OCI-LY7 (cell line): ENCODE measurements at regions not wholly inside any gene's neighbourhood (a gene's known extent, or its start where the extent isn't known, plus 50 kb on each side); places are given as distances from the start of the nearest gene placed in this dataset.

Experiments
- BruUV-seq: library from RNA; stranded (reverse); fragments of 400-500 nt; replicated peaks from 2 replicates; lab custom pipeline; 2021; lab: Mats Ljungman, UMichigan
- CTCF ChIA-PET: fragments of 300-600 bp; sonication (Branson Sonifier 250); formaldehyde crosslinking; loops from one replicate; lab custom pipeline; 2022; ENCODE audit warnings: antibody characterized with exemption; ENCODE audit not compliant: unreplicated experiment; lab: Charles Lee
- POLR2A ChIA-PET: fragments of 300-600 bp; sonication (Branson Sonifier 250); formaldehyde crosslinking; loops from one replicate; lab custom pipeline; 2022; ENCODE audit warnings: antibody characterized with exemption; lab: Charles Lee
- DNase-seq: peaks from one replicate; pipeline ENCODE4 v3.0.0-alpha.2; 2015; ENCODE audit warnings: low spot score
- H2AFZ ChIP-seq: fragments of 200-600 bp; sonication (generic), shearing (Covaris generic); 2 replicates; pipeline ENCODE4 v1.6.1; 2014; ENCODE audit warnings: mild to moderate bottlenecking, antibody characterized with exemption, low read length, moderate library complexity
- H3K27ac ChIP-seq: fragments of 200-600 bp; sonication (generic); 2 replicates; pipeline ENCODE4 v1.5.1; 2014; ENCODE audit warnings: mixed run types, low read depth, mild to moderate bottlenecking, moderate library complexity, low read length, inconsistent platforms; ENCODE audit not compliant: poor library complexity, severe bottlenecking
- H3K36me3 ChIP-seq: fragments of 200-600 bp; sonication (generic); 2 replicates; pipeline ENCODE4 v1.6.1; 2014; ENCODE audit warnings: mild to moderate bottlenecking, antibody characterized with exemption, low read length, moderate library complexity, mixed read lengths; ENCODE audit not compliant: insufficient read depth
- H3K4me1 ChIP-seq: fragments of 200-600 bp; sonication (generic); 2 replicates; pipeline ENCODE4 v1.5.1; 2014; ENCODE audit warnings: mild to moderate bottlenecking, low read length; ENCODE audit not compliant: insufficient read depth, poor library complexity, severe bottlenecking
- H3K4me2 ChIP-seq: fragments of 200-600 bp; sonication (generic); 2 replicates; pipeline ENCODE4 v1.6.1; 2014; ENCODE audit warnings: mild to moderate bottlenecking, low read length
- H3K4me3 ChIP-seq: fragments of 200-600 bp; sonication (generic); 2 replicates; pipeline ENCODE4 v1.5.1; 2014; ENCODE audit warnings: mild to moderate bottlenecking, low read depth, low read length; ENCODE audit not compliant: poor library complexity, severe bottlenecking
- H3K79me2 ChIP-seq: fragments of 200-600 bp; sonication (generic); 2 replicates; pipeline ENCODE4 v1.6.1; 2016; ENCODE audit warnings: low read depth, mild to moderate bottlenecking, low read length, moderate library complexity, mixed read lengths; ENCODE audit not compliant: insufficient read depth
- H3K9me2 ChIP-seq: fragments of 200-600 bp; sonication (generic); 2 replicates; pipeline ENCODE4 v1.6.1; 2016; ENCODE audit warnings: mild to moderate bottlenecking, low read length, mixed read lengths; ENCODE audit not compliant: insufficient read depth
- H3K9me3 ChIP-seq: fragments of 200-600 bp; sonication (generic); 2 replicates; pipeline ENCODE4 v1.6.1; 2014; ENCODE audit warnings: mild to moderate bottlenecking, mixed run types, low read length, mixed read lengths
- H4K20me1 ChIP-seq: fragments of 200-600 bp; sonication (generic); 2 replicates; pipeline ENCODE4 v1.6.1; 2014; ENCODE audit warnings: mild to moderate bottlenecking, antibody characterized with exemption, low read length, moderate library complexity, mixed read lengths; ENCODE audit not compliant: insufficient read depth
- EZH2phosphoT487 ChIP-seq: fragments of 200-600 bp; sonication (generic); IDR thresholded peaks from 2 replicates; pipeline ENCODE4 v1.6.1; 2018; ENCODE audit warnings: low read depth, borderline replicate concordance, mild to moderate bottlenecking, mixed run types, antibody characterized with exemption, low read length, moderate library complexity, mixed read lengths
- intact Hi-C: fragments of 100-400 bp; cut with micrococcal nuclease; formaldehyde crosslinking; loops from one replicate; pipeline ENCODE4 v1.10.0; 2022; ENCODE audit not compliant: unreplicated experiment
- TF ChIP-seq, protein P1 (sequence below): fragments of 200-600 bp; sonication (generic); conservative IDR thresholded peaks from 2 replicates; pipeline ENCODE4 v1.5.1; 2014; ENCODE audit warnings: mild to moderate bottlenecking, antibody characterized with exemption, low read length, moderate library complexity, mixed read lengths

DNA sequence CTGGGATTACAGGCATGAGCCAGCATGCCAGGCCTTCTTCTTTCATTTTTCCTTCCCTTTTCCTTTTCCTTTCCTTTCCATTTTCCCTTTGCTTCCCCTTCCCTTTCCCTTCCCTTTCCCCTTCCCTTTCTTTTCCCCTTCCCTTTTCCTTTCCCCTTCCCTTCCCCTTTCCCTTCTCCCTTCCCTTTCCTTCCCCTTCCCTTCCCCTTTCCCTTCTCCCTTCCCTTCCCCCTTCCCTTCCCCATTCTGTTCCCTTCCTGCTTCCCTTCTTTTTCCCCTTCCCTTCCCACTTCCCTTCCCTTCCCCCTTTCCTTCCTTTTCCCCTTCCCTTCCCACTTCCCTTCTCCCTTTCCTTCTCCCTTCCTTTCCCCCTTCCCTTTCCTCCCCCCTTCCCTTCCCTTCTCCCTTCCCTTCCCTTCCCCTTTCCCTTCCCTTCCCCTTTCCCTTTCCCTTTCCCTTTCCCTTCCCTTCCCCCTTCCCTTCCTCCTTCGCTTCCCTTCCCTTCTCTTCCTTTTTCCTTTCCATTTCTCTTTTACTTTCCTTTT, 712.2 kb upstream of the POM121L12 start:
- ChIA-PET CTCF (no interaction called here), POLR2A (interaction anchor here (0.6 kb wide), 1 partner anchor 151 kb away, joined by 3 read pairs; no protein-coding TSS in a partner anchor)
- no peak overlapping the region for H3K27ac ChIP-seq
- H2AFZ ChIP-seq = no peak overlapping the region
- H3K4me3 ChIP-seq = no peak overlapping the region
- H4K20me1 ChIP-seq = no peaks in the 10 kb centered on the region
- no TSS peak for BruUV-seq
- H3K4me1 ChIP-seq = no peaks in the 10 kb centered on the region
- H3K79me2 ChIP-seq = no peaks in the 10 kb centered on the region
- H3K9me2 ChIP-seq = no peaks in the 10 kb centered on the region
- H3K36me3 ChIP-seq = no peaks in the 10 kb centered on the region
- intact Hi-C loops = no loop called here
- no peak for DNase-seq
- TF ChIP-seq, protein P1, sequence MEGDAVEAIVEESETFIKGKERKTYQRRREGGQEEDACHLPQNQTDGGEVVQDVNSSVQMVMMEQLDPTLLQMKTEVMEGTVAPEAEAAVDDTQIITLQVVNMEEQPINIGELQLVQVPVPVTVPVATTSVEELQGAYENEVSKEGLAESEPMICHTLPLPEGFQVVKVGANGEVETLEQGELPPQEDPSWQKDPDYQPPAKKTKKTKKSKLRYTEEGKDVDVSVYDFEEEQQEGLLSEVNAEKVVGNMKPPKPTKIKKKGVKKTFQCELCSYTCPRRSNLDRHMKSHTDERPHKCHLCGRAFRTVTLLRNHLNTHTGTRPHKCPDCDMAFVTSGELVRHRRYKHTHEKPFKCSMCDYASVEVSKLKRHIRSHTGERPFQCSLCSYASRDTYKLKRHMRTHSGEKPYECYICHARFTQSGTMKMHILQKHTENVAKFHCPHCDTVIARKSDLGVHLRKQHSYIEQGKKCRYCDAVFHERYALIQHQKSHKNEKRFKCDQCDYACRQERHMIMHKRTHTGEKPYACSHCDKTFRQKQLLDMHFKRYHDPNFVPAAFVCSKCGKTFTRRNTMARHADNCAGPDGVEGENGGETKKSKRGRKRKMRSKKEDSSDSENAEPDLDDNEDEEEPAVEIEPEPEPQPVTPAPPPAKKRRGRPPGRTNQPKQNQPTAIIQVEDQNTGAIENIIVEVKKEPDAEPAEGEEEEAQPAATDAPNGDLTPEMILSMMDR = no peak
- no peak for TF ChIP-seq EZH2phosphoT487
- H3K4me2 ChIP-seq = no peak overlapping the region
- H3K9me3 ChIP-seq = no peaks in the 10 kb centered on the region

DNA sequence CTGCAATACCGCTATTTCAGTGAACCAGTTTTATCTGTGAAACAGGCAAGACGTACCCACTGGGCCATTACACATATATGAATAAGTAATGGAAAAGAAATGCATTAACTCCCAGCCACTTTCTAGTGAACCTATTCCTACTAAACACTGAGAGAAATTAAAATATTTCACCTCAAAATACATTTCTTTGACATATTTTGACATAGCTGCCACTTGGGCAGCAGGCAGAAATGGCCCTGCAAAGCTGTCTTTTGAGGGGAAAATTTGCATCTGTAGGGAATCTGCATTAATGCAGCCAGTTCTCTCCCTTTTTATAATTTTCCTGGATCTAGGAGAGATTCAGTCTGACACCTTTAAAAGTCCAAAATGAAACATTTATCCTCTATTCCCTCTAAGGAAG, 714.8 kb upstream of the POM121L12 start:
- Histone ChIP-seq H3K9me3 (no peaks in the 10 kb centered on the region), H4K20me1 (no peaks in the 10 kb centered on the region), H3K27ac (no peak overlapping the region), H3K79me2 (no peaks in the 10 kb centered on the region), H3K36me3 (no peaks in the 10 kb centered on the region), H3K4me2 (no peak overlapping the region), H2AFZ (no peak overlapping the region), H3K4me3 (no peak overlapping the region), H3K4me1 (no peaks in the 10 kb centered on the region), H3K9me2 (no peaks in the 10 kb centered on the region)
- ChIA-PET POLR2A (no interaction called here), CTCF (no interaction called here)
- no peak for TF ChIP-seq EZH2phosphoT487
- TF ChIP-seq, protein P1 = no peak
- DNase-seq = no peak
- intact Hi-C loops = no loop called here
- no TSS peak for BruUV-seq

DNA sequence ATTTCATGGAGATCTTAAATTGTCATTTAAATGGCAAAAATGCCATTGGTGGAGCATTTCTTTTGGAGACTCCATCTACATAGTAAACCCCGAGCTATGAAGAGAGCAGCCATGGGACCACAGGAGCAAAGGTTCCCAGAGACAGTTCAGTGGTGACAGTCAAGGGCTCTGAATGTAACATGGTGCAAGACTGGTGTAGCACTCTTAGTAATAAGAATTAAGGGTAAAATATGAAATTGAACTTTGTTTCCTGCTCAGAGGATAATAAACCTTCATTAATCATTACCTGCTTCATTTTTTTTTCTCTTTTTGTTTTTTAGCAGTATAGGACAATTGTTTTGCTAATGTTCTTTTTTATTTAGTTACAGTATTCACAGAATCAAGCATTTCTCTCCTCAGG, 717.5 kb upstream of the POM121L12 start:
- Histone ChIP-seq H2AFZ (no peak overlapping the region), H3K9me2 (no peaks in the 10 kb centered on the region), H4K20me1 (no peaks in the 10 kb centered on the region), H3K4me1 (no peaks in the 10 kb centered on the region), H3K4me3 (no peak overlapping the region), H3K79me2 (no peaks in the 10 kb centered on the region), H3K4me2 (no peak overlapping the region), H3K36me3 (no peaks in the 10 kb centered on the region), H3K9me3 (no peaks in the 10 kb centered on the region), H3K27ac (no peak overlapping the region)
- CTCF ChIA-PET = no interaction called here
- TF ChIP-seq EZH2phosphoT487 = no peak
- TF ChIP-seq, protein P1 = no peak
- intact Hi-C loops = no loop called here
- BruUV-seq = no TSS peak
- POLR2A ChIA-PET = no interaction called here
- DNase-seq = no peak
